Neural progenitor cell (in vitro differentiated cells): ENCODE measurements at regions not wholly inside any gene's neighbourhood (a gene's known extent, or its start where the extent isn't known, plus 50 kb on each side); places are given as distances from the start of the nearest gene placed in this dataset.

Experiments
- DNase-seq: peaks from one replicate; pipeline ENCODE4 v3.0.0-alpha.2; 2016; ENCODE audit warnings: low spot score
- H2AFZ ChIP-seq: fragments of 200-600 bp; sonication (generic); replicated peaks from 2 replicates; pipeline ENCODE4 v1.6.1; 2016; ENCODE audit warnings: antibody characterized with exemption
- H3F3A ChIP-seq: fragments of 200-600 bp; sonication (generic); 2 replicates; pipeline ENCODE4 v1.6.1; 2016; ENCODE audit warnings: antibody characterized with exemption, low read depth
- H3K27ac ChIP-seq: fragments of 200-600 bp; sonication (generic); 2 replicates; pipeline ENCODE4 v1.5.1; 2016; ENCODE audit warnings: mild to moderate bottlenecking
- H3K27me3 ChIP-seq: fragments of 200-600 bp; sonication (generic); 2 replicates; pipeline ENCODE4 v1.6.1; 2016; ENCODE audit warnings: mild to moderate bottlenecking, moderate library complexity
- H3K36me3 ChIP-seq: fragments of 200-600 bp; sonication (generic); 2 replicates; pipeline ENCODE4 v1.5.1; 2016
- H3K4me1 ChIP-seq: fragments of 200-600 bp; sonication (generic); 2 replicates; pipeline ENCODE4 v1.6.1; 2016; ENCODE audit warnings: mixed run types
- H3K4me2 ChIP-seq: fragments of 200-600 bp; sonication (generic); 2 replicates; pipeline ENCODE4 v1.6.1; 2016
- H3K4me3 ChIP-seq: fragments of 200-600 bp; sonication (generic); 2 replicates; pipeline ENCODE4 v1.5.1; 2016
- H3K79me2 ChIP-seq: fragments of 200-600 bp; sonication (generic); 2 replicates; pipeline ENCODE4 v1.6.1; 2016; ENCODE audit warnings: low read depth
- H3K9ac ChIP-seq: fragments of 200-600 bp; sonication (generic); 2 replicates; pipeline ENCODE4 v1.6.1; 2016
- H3K9me3 ChIP-seq: fragments of 200-600 bp; sonication (generic); 2 replicates; pipeline ENCODE4 v1.5.1; 2016; ENCODE audit warnings: low read depth
- H4K20me1 ChIP-seq: fragments of 200-600 bp; sonication (generic); 2 replicates; pipeline ENCODE4 v1.6.1; 2016; ENCODE audit warnings: low read depth
- H3K27ac Mint-ChIP-seq: 3 replicates; pipeline ENCODE4 v1.8.0; 2021; ENCODE audit warnings: mixed read lengths
- H3K27me3 Mint-ChIP-seq: 2 replicates; pipeline ENCODE4 v1.8.0; 2022; ENCODE audit warnings: low read depth, mild to moderate bottlenecking, inconsistent platforms, moderate library complexity, mixed read lengths; ENCODE audit not compliant: insufficient read depth
- H3K36me3 Mint-ChIP-seq: 3 replicates; pipeline ENCODE4 v1.8.0; 2021; ENCODE audit warnings: mixed read lengths
- H3K4me1 Mint-ChIP-seq: 3 replicates; pipeline ENCODE4 v1.8.0; 2021; ENCODE audit warnings: mixed read lengths
- H3K4me3 Mint-ChIP-seq: 3 replicates; pipeline ENCODE4 v1.8.0; 2021; ENCODE audit warnings: mild to moderate bottlenecking, moderate library complexity, mixed read lengths
- H3K9me3 Mint-ChIP-seq: 3 replicates; pipeline ENCODE4 v1.8.0; 2020; ENCODE audit warnings: mixed read lengths
- EZH2 ChIP-seq: fragments of 200-600 bp; sonication (generic); IDR thresholded peaks from 2 replicates; pipeline ENCODE4 v1.6.1; 2017; ENCODE audit warnings: antibody characterized with exemption, mild to moderate bottlenecking, moderate library complexity
- EZH2phosphoT487 ChIP-seq: fragments of 200-600 bp; sonication (generic); IDR thresholded peaks from 2 replicates; pipeline ENCODE4 v1.6.1; 2017; ENCODE audit warnings: antibody characterized with exemption
- TF ChIP-seq, protein P1 (sequence below): fragments of 200-600 bp; sonication (generic); IDR thresholded peaks from 2 replicates; pipeline ENCODE4 v1.5.1; 2017; ENCODE audit warnings: antibody characterized with exemption, mild to moderate bottlenecking

DNA sequence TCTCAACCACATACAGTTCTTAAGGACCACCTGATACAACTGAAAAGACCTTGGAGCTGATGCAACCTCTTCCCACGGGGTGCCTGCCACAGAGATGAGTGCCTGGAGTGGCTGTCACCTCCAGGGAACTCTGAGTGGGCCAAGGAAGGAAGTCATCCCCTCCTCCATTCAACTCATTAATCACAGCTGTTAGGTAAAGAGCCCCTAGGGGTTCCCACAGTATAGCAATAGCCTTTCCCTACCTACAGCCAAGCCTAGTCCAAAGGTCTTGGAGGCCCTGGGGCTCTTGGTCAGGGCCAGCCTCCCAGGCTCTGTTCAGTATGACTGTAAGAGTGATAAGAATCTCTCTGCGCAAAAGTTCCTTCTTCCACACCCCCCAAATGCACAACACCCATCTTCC is 70.4 kb upstream of the NFE2L3 start:
- H3K9me3 Mint-ChIP-seq: no peaks in the 10 kb centered on the region
- Histone ChIP-seq H3K27me3 (no peaks in the 10 kb centered on the region), H3K9me3 (no peaks in the 10 kb centered on the region), H3K27ac (no peak overlapping the region), H3K4me2 (no peak overlapping the region), H3K79me2 (no peaks in the 10 kb centered on the region), H3K4me1 (peaks cover 43% of the 10 kb centered on the region), H2AFZ (no peak overlapping the region), H3K36me3 (no peaks in the 10 kb centered on the region), H4K20me1 (no peaks in the 10 kb centered on the region), H3K9ac (no peak overlapping the region), H3K4me3 (no peak overlapping the region), H3F3A (peaks cover 8% of the 10 kb centered on the region)
- H3K27ac Mint-ChIP-seq: no peak overlapping the region
- TF ChIP-seq, protein P1, sequence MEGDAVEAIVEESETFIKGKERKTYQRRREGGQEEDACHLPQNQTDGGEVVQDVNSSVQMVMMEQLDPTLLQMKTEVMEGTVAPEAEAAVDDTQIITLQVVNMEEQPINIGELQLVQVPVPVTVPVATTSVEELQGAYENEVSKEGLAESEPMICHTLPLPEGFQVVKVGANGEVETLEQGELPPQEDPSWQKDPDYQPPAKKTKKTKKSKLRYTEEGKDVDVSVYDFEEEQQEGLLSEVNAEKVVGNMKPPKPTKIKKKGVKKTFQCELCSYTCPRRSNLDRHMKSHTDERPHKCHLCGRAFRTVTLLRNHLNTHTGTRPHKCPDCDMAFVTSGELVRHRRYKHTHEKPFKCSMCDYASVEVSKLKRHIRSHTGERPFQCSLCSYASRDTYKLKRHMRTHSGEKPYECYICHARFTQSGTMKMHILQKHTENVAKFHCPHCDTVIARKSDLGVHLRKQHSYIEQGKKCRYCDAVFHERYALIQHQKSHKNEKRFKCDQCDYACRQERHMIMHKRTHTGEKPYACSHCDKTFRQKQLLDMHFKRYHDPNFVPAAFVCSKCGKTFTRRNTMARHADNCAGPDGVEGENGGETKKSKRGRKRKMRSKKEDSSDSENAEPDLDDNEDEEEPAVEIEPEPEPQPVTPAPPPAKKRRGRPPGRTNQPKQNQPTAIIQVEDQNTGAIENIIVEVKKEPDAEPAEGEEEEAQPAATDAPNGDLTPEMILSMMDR: no peak
- peaks cover 55% of the 10 kb centered on the region for H3K4me1 Mint-ChIP-seq
- H3K36me3 Mint-ChIP-seq: no peaks in the 10 kb centered on the region
- peak; percentile 29 for DNase-seq
- H3K4me3 Mint-ChIP-seq: no peak overlapping the region
- H3K27me3 Mint-ChIP-seq: peaks cover 8% of the 10 kb centered on the region

- no peaks in the 10 kb centered on the region for H3K9me3 Mint-ChIP-seq
- Histone ChIP-seq H3K4me3 (no peak overlapping the region), H3K27me3 (no peaks in the 10 kb centered on the region), H2AFZ (peak overlapping the region; percentile 8), H3K27ac (no peak overlapping the region), H3K9me3 (no peaks in the 10 kb centered on the region), H3K79me2 (no peaks in the 10 kb centered on the region), H3F3A (peaks cover 4% of the 10 kb centered on the region), H3K36me3 (no peaks in the 10 kb centered on the region), H3K4me2 (peak overlapping the region; percentile 15), H4K20me1 (no peaks in the 10 kb centered on the region), H3K9ac (no peak overlapping the region), H3K4me1 (peaks cover 43% of the 10 kb centered on the region)
- peaks cover 8% of the 10 kb centered on the region for H3K27me3 Mint-ChIP-seq
- TF ChIP-seq EZH2phosphoT487: no peak
- TF ChIP-seq, protein P1: no peak
- TF ChIP-seq EZH2: no peak
- peaks cover 58% of the 10 kb centered on the region for H3K4me1 Mint-ChIP-seq
- peak; percentile 55 for DNase-seq
- no peaks in the 10 kb centered on the region for H3K36me3 Mint-ChIP-seq
- peak overlapping the region; percentile 55 for H3K27ac Mint-ChIP-seq
- H3K4me3 Mint-ChIP-seq: no peak overlapping the region
These were observed 68.9 kb upstream of the NFE2L3 start for GRCh38 chr7:26083113-26083512.

GRCh38 chr7:26084418-26084817 is 67.6 kb upstream of the NFE2L3 start:
- H3K27me3 Mint-ChIP-seq: peaks cover 7% of the 10 kb centered on the region
- TF ChIP-seq EZH2: no peak
- TF ChIP-seq, protein P1: no peak
- TF ChIP-seq EZH2phosphoT487: no peak
- H3K4me1 ChIP-seq: peaks cover 33% of the 10 kb centered on the region

GRCh38 chr7:26085771-26086170 is 66.2 kb upstream of the NFE2L3 start:
- no peaks in the 10 kb centered on the region for H3K79me2 ChIP-seq
- Mint-ChIP-seq H3K9me3 (no peaks in the 10 kb centered on the region), H3K27ac (no peak overlapping the region), H3K36me3 (no peaks in the 10 kb centered on the region), H3K4me3 (no peak overlapping the region), H3K27me3 (peaks cover 7% of the 10 kb centered on the region), H3K4me1 (peaks cover 39% of the 10 kb centered on the region)
- no peaks in the 10 kb centered on the region for H3K9me3 ChIP-seq
- H3K27ac ChIP-seq: no peak overlapping the region
- no peak overlapping the region for H3K4me2 ChIP-seq
- H3K4me1 ChIP-seq: peaks cover 28% of the 10 kb centered on the region
- H4K20me1 ChIP-seq: no peaks in the 10 kb centered on the region
- TF ChIP-seq, protein P1: no peak
- no peak for TF ChIP-seq EZH2phosphoT487
- no peak for TF ChIP-seq EZH2
- no peak for DNase-seq
- H2AFZ ChIP-seq: no peak overlapping the region
- no peaks in the 10 kb centered on the region for H3K27me3 ChIP-seq
- no peak overlapping the region for H3K4me3 ChIP-seq
- no peaks in the 10 kb centered on the region for H3K36me3 ChIP-seq
- H3K9ac ChIP-seq: no peak overlapping the region
- H3F3A ChIP-seq: peaks cover 4% of the 10 kb centered on the region

More at GRCh38 chr7:26084418-26084817, 67.6 kb upstream of the NFE2L3 start:
- H3K27ac Mint-ChIP-seq: peak overlapping the region; percentile 46
- H3K36me3 Mint-ChIP-seq: no peaks in the 10 kb centered on the region
- DNase-seq: no peak
- Histone ChIP-seq H3K27ac (no peak overlapping the region), H3K4me3 (no peak overlapping the region), H3K9ac (no peak overlapping the region), H3K36me3 (no peaks in the 10 kb centered on the region), H4K20me1 (no peaks in the 10 kb centered on the region), H3K79me2 (no peaks in the 10 kb centered on the region), H3K27me3 (no peaks in the 10 kb centered on the region), H3K4me2 (no peak overlapping the region), H3K9me3 (no peaks in the 10 kb centered on the region), H3F3A (peaks cover under 1% of the 10 kb centered on the region), H2AFZ (no peak overlapping the region)
- H3K4me3 Mint-ChIP-seq: no peak overlapping the region
- H3K9me3 Mint-ChIP-seq: no peaks in the 10 kb centered on the region
- H3K4me1 Mint-ChIP-seq: peaks cover 46% of the 10 kb centered on the region
